MM.1S (cell line): ENCODE measurements at regions not wholly inside any gene's neighbourhood (a gene's known extent, or its start where the extent isn't known, plus 50 kb on each side); places are given as distances from the start of the nearest gene placed in this dataset.

Experiments used
- EZH2 ChIP-seq: fragments of 300-600 bp; sonication (generic); optimal IDR thresholded peaks from 2 replicates; pipeline ENCODE3; 2017; ENCODE audit warnings: low read depth, mild to moderate bottlenecking, antibody characterized with exemption, low read length, mixed read lengths
- TF ChIP-seq, protein P1 (sequence below): fragments of 300-600 bp; sonication (generic); IDR thresholded peaks from 2 replicates; pipeline ENCODE4 v1.5.1; 2016; ENCODE audit warnings: antibody characterized with exemption, low read length, mixed read lengths

DNA sequence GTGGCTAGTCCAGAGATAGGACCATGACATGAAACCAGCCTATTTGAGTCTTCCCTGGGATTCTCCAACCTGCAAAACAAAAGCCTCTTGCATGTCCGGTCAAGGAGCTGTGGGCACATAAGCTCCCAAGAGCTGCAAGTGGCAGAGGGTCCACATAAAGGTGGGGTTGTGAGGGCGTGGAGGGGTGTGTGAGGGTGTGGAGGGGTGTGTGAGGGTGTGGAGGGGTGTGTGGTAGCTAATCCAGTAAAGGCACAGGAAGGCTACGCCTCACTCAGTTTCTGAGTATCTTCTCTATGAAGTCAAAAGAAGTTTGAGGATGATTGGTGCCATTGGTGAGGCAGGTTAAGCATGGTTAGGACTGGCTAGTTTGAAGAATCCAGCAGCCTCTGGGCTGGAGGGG lies 259.4 kb upstream of the NSMCE3 start:
- TF ChIP-seq, protein P1, sequence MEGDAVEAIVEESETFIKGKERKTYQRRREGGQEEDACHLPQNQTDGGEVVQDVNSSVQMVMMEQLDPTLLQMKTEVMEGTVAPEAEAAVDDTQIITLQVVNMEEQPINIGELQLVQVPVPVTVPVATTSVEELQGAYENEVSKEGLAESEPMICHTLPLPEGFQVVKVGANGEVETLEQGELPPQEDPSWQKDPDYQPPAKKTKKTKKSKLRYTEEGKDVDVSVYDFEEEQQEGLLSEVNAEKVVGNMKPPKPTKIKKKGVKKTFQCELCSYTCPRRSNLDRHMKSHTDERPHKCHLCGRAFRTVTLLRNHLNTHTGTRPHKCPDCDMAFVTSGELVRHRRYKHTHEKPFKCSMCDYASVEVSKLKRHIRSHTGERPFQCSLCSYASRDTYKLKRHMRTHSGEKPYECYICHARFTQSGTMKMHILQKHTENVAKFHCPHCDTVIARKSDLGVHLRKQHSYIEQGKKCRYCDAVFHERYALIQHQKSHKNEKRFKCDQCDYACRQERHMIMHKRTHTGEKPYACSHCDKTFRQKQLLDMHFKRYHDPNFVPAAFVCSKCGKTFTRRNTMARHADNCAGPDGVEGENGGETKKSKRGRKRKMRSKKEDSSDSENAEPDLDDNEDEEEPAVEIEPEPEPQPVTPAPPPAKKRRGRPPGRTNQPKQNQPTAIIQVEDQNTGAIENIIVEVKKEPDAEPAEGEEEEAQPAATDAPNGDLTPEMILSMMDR: no peak
- TF ChIP-seq EZH2: no peak
